Endothelial cell of umbilical vein (primary cell): ENCODE measurements at regions not wholly inside any gene's neighbourhood (a gene's known extent, or its start where the extent isn't known, plus 50 kb on each side); places are given as distances from the start of the nearest gene placed in this dataset.

ENCODE experiments used
- BruUV-seq: library from RNA; stranded (reverse); fragments of 400-500 nt; replicated peaks from 2 replicates; lab custom pipeline; 2021; lab: Mats Ljungman, UMichigan
- CTCF ChIA-PET: fragments of 300-600, 350-600 bp; sonication (Branson Sonifier 250); formaldehyde crosslinking; loops from one replicate; lab custom pipeline; 2021; ENCODE audit warnings: antibody characterized with exemption, inconsistent platforms; lab: Charles Lee
- POLR2A ChIA-PET: fragments of 300-600, 350-600 bp; sonication (Branson Sonifier 250); formaldehyde crosslinking; loops from one replicate; lab custom pipeline; 2021; ENCODE audit warnings: antibody characterized with exemption, inconsistent platforms; lab: Charles Lee
- DNase-seq: peaks from one replicate; pipeline ENCODE4 v3.0.0-alpha.2; 2011; ENCODE audit warnings: low read depth, low spot score
- FAIRE-seq: peaks from 2 replicates; lab custom pipeline; 2011; peaks lifted over from hg19 to GRCh38; lab: Jason Lieb, UNC
- H2AFZ ChIP-seq: 2 replicates; pipeline ENCODE4 v1.6.0; 2012; ENCODE audit warnings: low read depth, low read length, control low read depth, inconsistent platforms
- H3K27ac ChIP-seq: 2 replicates; pipeline ENCODE4 v1.5.1; 2011; ENCODE audit warnings: low read depth, mild to moderate bottlenecking, control low read depth, low read length, moderate library complexity; ENCODE audit not compliant: insufficient read depth
- H3K27me3 ChIP-seq, 2 experiments: 2 replicates each; pipeline versions ENCODE4 v1.6.0 to v1.6.1; 2011; ENCODE audit warnings: low read length in 2 of 2, mixed read lengths in 1 of 2; ENCODE audit not compliant: control insufficient read depth in 2 of 2, insufficient read depth in 2 of 2
- H3K36me3 ChIP-seq, 2 experiments: 2 replicates in 1 of 2; 3 replicates in 1 of 2; pipeline ENCODE4 v1.5.1; 2011; ENCODE audit warnings: low read length in 2 of 2, mild to moderate bottlenecking in 1 of 2, moderate library complexity in 1 of 2; ENCODE audit not compliant: control insufficient read depth in 2 of 2, insufficient read depth in 2 of 2; ENCODE audit errors: extremely low read depth in 1 of 2
- H3K4me1 ChIP-seq: 3 replicates; pipeline ENCODE4 v1.5.1; 2011; ENCODE audit warnings: mild to moderate bottlenecking, low read length; ENCODE audit not compliant: control insufficient read depth, insufficient read depth; ENCODE audit errors: extremely low read depth
- H3K4me2 ChIP-seq: 2 replicates; pipeline ENCODE4 v1.6.1; 2011; ENCODE audit warnings: low read length, control low read depth, mixed read lengths; ENCODE audit not compliant: insufficient read depth
- H3K4me3 ChIP-seq, 3 experiments: fragments of 200-600 bp in 1 of 3; sonication (generic), shearing (Covaris generic) in 1 of 3; replicated peaks in 1 of 3; 2 replicates each; pipeline ENCODE4 v1.5.1; 2011 to 2016; ENCODE audit warnings: control low read depth in 3 of 3, low read length in 3 of 3, mild to moderate bottlenecking in 2 of 3, inconsistent platforms in 1 of 3, low read depth in 1 of 3, moderate library complexity in 1 of 3; ENCODE audit not compliant: insufficient read depth in 1 of 3
- H3K79me2 ChIP-seq: 2 replicates; pipeline ENCODE4 v1.6.0; 2012; ENCODE audit warnings: low read length, inconsistent platforms; ENCODE audit not compliant: control insufficient read depth, insufficient read depth
- H3K9ac ChIP-seq: replicated peaks from 2 replicates; pipeline ENCODE3; 2011; ENCODE audit warnings: low read length, control low read depth; ENCODE audit not compliant: insufficient read depth; ENCODE audit errors: extremely low read depth
- H3K9me1 ChIP-seq: replicated peaks from 3 replicates; pipeline ENCODE4 v1.6.0; 2011; ENCODE audit warnings: mild to moderate bottlenecking, low read length; ENCODE audit not compliant: control insufficient read depth, insufficient read depth; ENCODE audit errors: extremely low read depth
- H3K9me3 ChIP-seq: replicated peaks from 2 replicates; pipeline ENCODE4 v1.5.1; 2012; ENCODE audit warnings: low read length, inconsistent platforms; ENCODE audit not compliant: control insufficient read depth, insufficient read depth
- H4K20me1 ChIP-seq: replicated peaks from 2 replicates; pipeline ENCODE3; 2011; ENCODE audit warnings: mild to moderate bottlenecking, low read length; ENCODE audit not compliant: control insufficient read depth, insufficient read depth; ENCODE audit errors: extremely low read depth
- EZH2 ChIP-seq: IDR thresholded peaks from 2 replicates; pipeline ENCODE4 v1.6.1; 2012; ENCODE audit warnings: borderline replicate concordance, low read depth, mild to moderate bottlenecking, moderate library complexity, low read length, inconsistent platforms; ENCODE audit not compliant: severe bottlenecking
- FOS ChIP-seq: IDR thresholded peaks from 2 replicates; pipeline ENCODE4 v1.6.1; 2011; ENCODE audit warnings: mild to moderate bottlenecking, low read length, moderate library complexity, borderline replicate concordance; ENCODE audit not compliant: insufficient read depth
- GATA2 ChIP-seq: IDR thresholded peaks from 2 replicates; pipeline ENCODE4 v1.7.0; 2011; ENCODE audit warnings: low read depth, mild to moderate bottlenecking, moderate library complexity, mixed read lengths, low read length; ENCODE audit not compliant: insufficient read length, insufficient read depth
- JUN ChIP-seq: IDR thresholded peaks from 2 replicates; pipeline ENCODE4 v1.6.1; 2011; ENCODE audit warnings: borderline replicate concordance, low read depth; ENCODE audit not compliant: insufficient read length, insufficient read depth
- MYC ChIP-seq: IDR thresholded peaks from one replicate; pipeline ENCODE4 v1.6.1; 2011; ENCODE audit warnings: mild to moderate bottlenecking, low read depth, low read length
- POLR2A ChIP-seq: IDR thresholded peaks from 2 replicates; pipeline ENCODE4 v1.6.1; 2012; ENCODE audit warnings: low read depth, mild to moderate bottlenecking, control low read depth, low read length
- POLR2AphosphoS5 ChIP-seq: IDR thresholded peaks from 2 replicates; pipeline ENCODE4 v1.6.1; 2012; ENCODE audit warnings: low read depth, mild to moderate bottlenecking, control low read depth, low read length, moderate library complexity; ENCODE audit not compliant: insufficient read depth
- dilution Hi-C: fragments of 300-500 bp; cut with MboI; formaldehyde crosslinking; loops from one replicate; pipeline ENCODE4 v1.15.0; 2019; ENCODE audit warnings: low sequenced_read_pairs; ENCODE audit not compliant: extremely low pct_ligation_motif_present
- intact Hi-C: fragments of 100-400 bp; cut with micrococcal nuclease; formaldehyde crosslinking; loops from one replicate; pipeline ENCODE4 v1.10.0; 2022
- TF ChIP-seq, protein P1 (sequence below), 2 donors: IDR thresholded peaks; 1 replicate in 1 of 2; 2 replicates in 1 of 2; pipeline ENCODE4 v1.5.1; 2011; ENCODE audit warnings: low read length in 2 of 2, mild to moderate bottlenecking in 2 of 2, moderate library complexity in 2 of 2, control low read depth in 1 of 2, inconsistent platforms in 1 of 2, low read depth in 1 of 2; ENCODE audit not compliant: insufficient read depth in 1 of 2; ENCODE audit errors: extremely low read depth in 1 of 2

GRCh38 chrX:6890544-6891261 lies 256.8 kb upstream of the STS start:
- no TSS peak for BruUV-seq
- no peak overlapping the region for H3K4me3 ChIP-seq
- H3K79me2 ChIP-seq: no peaks in the 10 kb centered on the region
- POLR2A ChIA-PET: no interaction called here
- H3K9me1 ChIP-seq: no peaks in the 10 kb centered on the region
- no peaks in the 10 kb centered on the region for H4K20me1 ChIP-seq
- no peak overlapping the region for H3K9ac ChIP-seq
- dilution Hi-C loops: no loop called here
- H2AFZ ChIP-seq: no peak overlapping the region
- H3K36me3 ChIP-seq: no peaks in the 10 kb centered on the region
- no peak overlapping the region for H3K27ac ChIP-seq
- H3K27me3 ChIP-seq: no peaks in the 10 kb centered on the region
- TF ChIP-seq JUN: no peak
- no peak for TF ChIP-seq MYC
- no peak for TF ChIP-seq GATA2
- no peak for TF ChIP-seq EZH2
- TF ChIP-seq POLR2AphosphoS5: no peak
- no peak for TF ChIP-seq POLR2A
- no peak for TF ChIP-seq FOS
- TF ChIP-seq, protein P1, sequence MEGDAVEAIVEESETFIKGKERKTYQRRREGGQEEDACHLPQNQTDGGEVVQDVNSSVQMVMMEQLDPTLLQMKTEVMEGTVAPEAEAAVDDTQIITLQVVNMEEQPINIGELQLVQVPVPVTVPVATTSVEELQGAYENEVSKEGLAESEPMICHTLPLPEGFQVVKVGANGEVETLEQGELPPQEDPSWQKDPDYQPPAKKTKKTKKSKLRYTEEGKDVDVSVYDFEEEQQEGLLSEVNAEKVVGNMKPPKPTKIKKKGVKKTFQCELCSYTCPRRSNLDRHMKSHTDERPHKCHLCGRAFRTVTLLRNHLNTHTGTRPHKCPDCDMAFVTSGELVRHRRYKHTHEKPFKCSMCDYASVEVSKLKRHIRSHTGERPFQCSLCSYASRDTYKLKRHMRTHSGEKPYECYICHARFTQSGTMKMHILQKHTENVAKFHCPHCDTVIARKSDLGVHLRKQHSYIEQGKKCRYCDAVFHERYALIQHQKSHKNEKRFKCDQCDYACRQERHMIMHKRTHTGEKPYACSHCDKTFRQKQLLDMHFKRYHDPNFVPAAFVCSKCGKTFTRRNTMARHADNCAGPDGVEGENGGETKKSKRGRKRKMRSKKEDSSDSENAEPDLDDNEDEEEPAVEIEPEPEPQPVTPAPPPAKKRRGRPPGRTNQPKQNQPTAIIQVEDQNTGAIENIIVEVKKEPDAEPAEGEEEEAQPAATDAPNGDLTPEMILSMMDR (IDR thresholded peaks at IDR 0.05; ENCODE audit: extremely low read depth in 1 of 2, insufficient read depth in 1 of 2, low read depth in 1 of 2, low read length in 2 of 2): no peak
- H3K9me3 ChIP-seq: no peaks in the 10 kb centered on the region
- CTCF ChIA-PET: no interaction called here
- no peak for FAIRE-seq
- DNase-seq: no peak
- intact Hi-C loops: no loop called here
- H3K4me1 ChIP-seq: no peaks in the 10 kb centered on the region
- no peak overlapping the region for H3K4me2 ChIP-seq
